HG03039 (cell line): ENCODE measurements at regions not wholly inside any gene's neighbourhood (a gene's known extent, or its start where the extent isn't known, plus 50 kb on each side); places are given as distances from the start of the nearest gene placed in this dataset.
A peak's percentile ranks its signal among the peaks of the same experiment; 100 is the strongest.

Experiments
- ATAC-seq: cut with Tn5 transposase; IDR thresholded peaks from one replicate; pipeline ENCODE4 v1.9.1; 2021; ENCODE audit warnings: mild to moderate bottlenecking, moderate library complexity; ENCODE audit not compliant: unreplicated experiment

GRCh38 chr12:89980236-89980635 lies 271.6 kb upstream of the ATP2B1 start:
- no peak for ATAC-seq

GRCh38 chr12:89977405-89978085 lies 268.9 kb upstream of the ATP2B1 start:
- no peak for ATAC-seq

GRCh38 chr12:89976866-89977265 lies 268.2 kb upstream of the ATP2B1 start:
- no peak for ATAC-seq

GRCh38 chr12:89975574-89975973 lies 266.9 kb upstream of the ATP2B1 start:
- no peak for ATAC-seq

- ATAC-seq, result no peak
Measured at GRCh38 chr12:89971880-89972279, 263.2 kb upstream of the ATP2B1 start.

GRCh38 chr12:89970722-89971121 lies 262.1 kb upstream of the ATP2B1 start:
- ATAC-seq, result no peak

- ATAC-seq, result no peak
Measured at GRCh38 chr12:89969093-89969492, 260.5 kb upstream of the ATP2B1 start.

- ATAC-seq, result no peak
Measured at GRCh38 chr12:89968151-89968700, 259.6 kb upstream of the ATP2B1 start.

GRCh38 chr12:89966495-89967240 lies 258.0 kb upstream of the ATP2B1 start:
- ATAC-seq, result no peak

GRCh38 chr12:89965993-89966392 lies 257.4 kb upstream of the ATP2B1 start:
- no peak for ATAC-seq

GRCh38 chr12:89962648-89963047 lies 254.0 kb upstream of the ATP2B1 start:
- no peak for ATAC-seq

GRCh38 chr12:89960607-89961394 lies 252.2 kb upstream of the ATP2B1 start:
- ATAC-seq, result no peak

- ATAC-seq, result peak; percentile 95
Measured at GRCh38 chr12:89960011-89960507, 251.4 kb upstream of the ATP2B1 start.

GRCh38 chr12:89959179-89959578 lies 250.5 kb upstream of the ATP2B1 start:
- ATAC-seq, result no peak

- ATAC-seq, result no peak
Measured at GRCh38 chr12:89954259-89954658, 245.6 kb upstream of the ATP2B1 start.

GRCh38 chr12:89951694-89952060 lies 243.0 kb upstream of the ATP2B1 start:
- no peak for ATAC-seq

- ATAC-seq, result no peak
Measured at GRCh38 chr12:89951050-89951693, 242.5 kb upstream of the ATP2B1 start.

- no peak for ATAC-seq
Measured at GRCh38 chr12:89950421-89950820, 241.8 kb upstream of the ATP2B1 start.

- peak; percentile 90 for ATAC-seq
Measured at GRCh38 chr12:89949457-89950195, 241.0 kb upstream of the ATP2B1 start.
